ENCODE measurements at regions not wholly inside any gene's neighbourhood (a gene's known extent, or its start where the extent isn't known, plus 50 kb on each side); places are given as distances from the start of the nearest gene placed in this dataset.
A peak's percentile ranks its signal among the peaks of the same experiment; 100 is the strongest.

GRCh38 chr2:101556033-101556459, 81.1 kb upstream of the RFX8 start:
- DNase-seq (ENCODE audit: low read depth) = no peak

GRCh38 chr2:101551336-101551888, 76.5 kb upstream of the RFX8 start:
- no peak for DNase-seq (ENCODE audit: low read depth)

- no peak for DNase-seq (ENCODE audit: low read depth)
Measured at GRCh38 chr2:101550555-101550954, 75.6 kb upstream of the RFX8 start.

- no peak for DNase-seq (ENCODE audit: low read depth)
Measured at GRCh38 chr2:101549371-101549770, 74.5 kb upstream of the RFX8 start.

GRCh38 chr2:101546376-101547058, 71.6 kb upstream of the RFX8 start:
- DNase-seq (ENCODE audit: low read depth) = peak; percentile 27

- no peak for DNase-seq (ENCODE audit: low read depth)
Measured at GRCh38 chr2:101545950-101546349, 71.0 kb upstream of the RFX8 start.

GRCh38 chr2:101540518-101540917, 65.6 kb upstream of the RFX8 start:
- peak; percentile 62 for DNase-seq (ENCODE audit: low read depth)

GRCh38 chr2:101538076-101538475, 63.2 kb upstream of the RFX8 start:
- no peak for DNase-seq (ENCODE audit: low read depth)

- no peak for DNase-seq (ENCODE audit: low read depth)
Measured at GRCh38 chr2:101534149-101534611, 59.3 kb upstream of the RFX8 start.

- no peak for DNase-seq (ENCODE audit: low read depth)
Measured at GRCh38 chr2:101533561-101534148, 58.7 kb upstream of the RFX8 start.

GRCh38 chr2:101528501-101528900, 53.6 kb upstream of the RFX8 start:
- DNase-seq (ENCODE audit: low read depth) = no peak

GRCh38 chr2:101524806-101525430, 50.0 kb upstream of the RFX8 start:
- no peak for DNase-seq (ENCODE audit: low read depth)

Data from GM04503 (cell line).